ENCODE measurements at regions not wholly inside any gene's neighbourhood (a gene's known extent, or its start where the extent isn't known, plus 50 kb on each side); places are given as distances from the start of the nearest gene placed in this dataset.
A peak's percentile ranks its signal among the peaks of the same experiment; 100 is the strongest.
"Not testable (repeated sequence)": the region's sequence is repeated elsewhere in the genome, so short reads cannot be mapped to it uniquely, and the experiment has no call there.

GRCh38 chr7:149607683-149608082 lies 110.1 kb upstream of the ZNF746 start:
- no peak overlapping the region for H3K27ac ChIP-seq (ENCODE audit: low read length)
- intact Hi-C loops (cut with micrococcal nuclease), result no loop called here
- Mint-ChIP-seq H3K36me3 (peaks cover 6% of the 10 kb centered on the region), H3K4me3 (no peak overlapping the region), H3K27ac (no peak overlapping the region), H3K27me3 (ENCODE audit: low read depth in 2 of 2) (no peaks in the 10 kb centered on the region), H3K4me1 (peaks cover 0 to 22% of the 10 kb centered on the region in 2 donors), H3K9me3 (no peaks in the 10 kb centered on the region)
- 98% methylated on average over 4 of the region's 4 CpGs for WGBS (ENCODE audit: insufficient coverage)
- H3K36me3 ChIP-seq (ENCODE audit: control insufficient read depth, insufficient read depth, low read length), result peaks cover 44% of the 10 kb centered on the region
- H3K27me3 ChIP-seq (ENCODE audit: control insufficient read depth, insufficient read depth, low read length), result no peaks in the 10 kb centered on the region
- no peaks in the 10 kb centered on the region for H3K4me1 ChIP-seq (ENCODE audit: control insufficient read depth, insufficient read depth, low read length)
- H3K4me3 ChIP-seq (ENCODE audit: low read length), result no peak overlapping the region
- DNase-seq (no peak), ATAC-seq (no peak)
- no peak for TF ChIP-seq CTCF (IDR thresholded peaks at IDR 0.05)
- H3K9me3 ChIP-seq (ENCODE audit: control insufficient read depth, insufficient read depth, low read length), result no peaks in the 10 kb centered on the region

GRCh38 chr7:149606826-149607225 lies 109.2 kb upstream of the ZNF746 start:
- intact Hi-C loops (cut with micrococcal nuclease), result no loop called here

GRCh38 chr7:149605696-149606095 lies 108.1 kb upstream of the ZNF746 start:
- no peaks in the 10 kb centered on the region for H3K36me3 Mint-ChIP-seq
- no peaks in the 10 kb centered on the region for H3K27me3 ChIP-seq (ENCODE audit: control insufficient read depth, insufficient read depth, low read length)
- 93% methylated on average over 6 of the region's 6 CpGs for WGBS (ENCODE audit: insufficient coverage)
- peaks cover 34% of the 10 kb centered on the region for H3K36me3 ChIP-seq (ENCODE audit: control insufficient read depth, insufficient read depth, low read length)
- no peak overlapping the region for H3K4me3 ChIP-seq (ENCODE audit: low read length)
- no peak for ATAC-seq
- H3K9me3 Mint-ChIP-seq, result no peaks in the 10 kb centered on the region
- peaks cover 5% of the 10 kb centered on the region for H3K4me1 ChIP-seq (ENCODE audit: control insufficient read depth, insufficient read depth, low read length)
- H3K9me3 ChIP-seq (ENCODE audit: control insufficient read depth, insufficient read depth, low read length), result no peaks in the 10 kb centered on the region
- no peak for TF ChIP-seq CTCF (IDR thresholded peaks at IDR 0.05)
- H3K27ac ChIP-seq (ENCODE audit: low read length), result no peak overlapping the region
- H3K4me3 Mint-ChIP-seq, result no peak overlapping the region
- peak overlapping the region in 1 of 2 donors; percentile 59 for H3K27ac Mint-ChIP-seq
- intact Hi-C loops (cut with micrococcal nuclease), result no loop called here
- H3K4me1 Mint-ChIP-seq, result peaks cover 12 to 35% of the 10 kb centered on the region in 2 donors
- no peaks in the 10 kb centered on the region for H3K27me3 Mint-ChIP-seq (ENCODE audit: low read depth in 2 of 2)
- DNase-seq, result no peak

More at GRCh38 chr7:149606826-149607225, 109.2 kb upstream of the ZNF746 start:
- Histone ChIP-seq H3K4me1 (ENCODE audit: control insufficient read depth, insufficient read depth, low read length) (no peaks in the 10 kb centered on the region), H3K4me3 (ENCODE audit: low read length) (no peak overlapping the region), H3K36me3 (ENCODE audit: control insufficient read depth, insufficient read depth, low read length) (peaks cover 42% of the 10 kb centered on the region), H3K27ac (ENCODE audit: low read length) (no peak overlapping the region), H3K27me3 (ENCODE audit: control insufficient read depth, insufficient read depth, low read length) (no peaks in the 10 kb centered on the region), H3K9me3 (ENCODE audit: control insufficient read depth, insufficient read depth, low read length) (no peaks in the 10 kb centered on the region)
- Mint-ChIP-seq H3K27ac (peak overlapping the region in 1 of 2 donors; percentile 37), H3K9me3 (no peaks in the 10 kb centered on the region), H3K27me3 (ENCODE audit: low read depth in 2 of 2) (no peaks in the 10 kb centered on the region), H3K4me3 (no peak overlapping the region), H3K4me1 (peaks cover under 1 to 27% of the 10 kb centered on the region in 2 donors), H3K36me3 (no peaks in the 10 kb centered on the region)
- ATAC-seq, result no peak
- WGBS (ENCODE audit: insufficient coverage), result 98% methylated on average over 4 of the region's 4 CpGs
- DNase-seq, result no peak
- no peak for TF ChIP-seq CTCF (IDR thresholded peaks at IDR 0.05)

GRCh38 chr7:149604521-149604920 lies 106.9 kb upstream of the ZNF746 start:
- 98% methylated on average over 4 of the region's 4 CpGs for WGBS (ENCODE audit: insufficient coverage)
- Histone ChIP-seq H3K9me3 (ENCODE audit: control insufficient read depth, insufficient read depth, low read length) (no peaks in the 10 kb centered on the region), H3K27me3 (ENCODE audit: control insufficient read depth, insufficient read depth, low read length) (no peaks in the 10 kb centered on the region), H3K36me3 (ENCODE audit: control insufficient read depth, insufficient read depth, low read length) (peaks cover 29% of the 10 kb centered on the region), H3K4me1 (ENCODE audit: control insufficient read depth, insufficient read depth, low read length) (peaks cover 7% of the 10 kb centered on the region), H3K27ac (ENCODE audit: low read length) (no peak overlapping the region), H3K4me3 (ENCODE audit: low read length) (no peak overlapping the region)
- H3K36me3 Mint-ChIP-seq, result no peaks in the 10 kb centered on the region
- no peaks in the 10 kb centered on the region for H3K27me3 Mint-ChIP-seq (ENCODE audit: low read depth in 2 of 2)
- H3K4me1 Mint-ChIP-seq, result peaks cover 23 to 41% of the 10 kb centered on the region in 2 donors
- DNase-seq (no peak), ATAC-seq (no peak)
- no peak for TF ChIP-seq CTCF (IDR thresholded peaks at IDR 0.05)
- H3K27ac Mint-ChIP-seq, result no peak overlapping the region
- no peak overlapping the region for H3K4me3 Mint-ChIP-seq
- H3K9me3 Mint-ChIP-seq, result no peaks in the 10 kb centered on the region
- intact Hi-C loops (cut with micrococcal nuclease), result no loop called here

GRCh38 chr7:149600669-149601330 lies 103.2 kb upstream of the ZNF746 start:
- ATAC-seq, result peak; percentile 70 to 89 (median 81)
- peak overlapping the region; percentile 70 to 74 for H3K27ac Mint-ChIP-seq
- intact Hi-C loops (cut with micrococcal nuclease); H3K9me3 ChIP-seq (ENCODE audit: control insufficient read depth, insufficient read depth, low read length); H3K27me3 Mint-ChIP-seq (ENCODE audit: low read depth in 2 of 2); H3K27me3 ChIP-seq (ENCODE audit: control insufficient read depth, insufficient read depth, low read length); H3K36me3 Mint-ChIP-seq; H3K9me3 Mint-ChIP-seq: not testable (repeated sequence)
- WGBS (ENCODE audit: insufficient coverage), result 36% methylated on average over 19 of the region's 21 CpGs
- peak overlapping the region; percentile 75 for H3K4me3 Mint-ChIP-seq
- H3K4me1 Mint-ChIP-seq, result peaks cover 32 to 38% of the 10 kb centered on the region in 2 donors
- peak overlapping the region; percentile 67 for H3K27ac ChIP-seq (ENCODE audit: low read length)
- peaks cover 16% of the 10 kb centered on the region for H3K4me1 ChIP-seq (ENCODE audit: control insufficient read depth, insufficient read depth, low read length)
- peaks cover 12% of the 10 kb centered on the region for H3K36me3 ChIP-seq (ENCODE audit: control insufficient read depth, insufficient read depth, low read length)
- H3K4me3 ChIP-seq (ENCODE audit: low read length), result peak overlapping the region; percentile 10
- peak in 1 of 2 donors; percentile 65 for DNase-seq

All from natural killer cell (primary cell).